ENCODE measurements at regions not wholly inside any gene's neighbourhood (a gene's known extent, or its start where the extent isn't known, plus 50 kb on each side); places are given as distances from the start of the nearest gene placed in this dataset.

DNA sequence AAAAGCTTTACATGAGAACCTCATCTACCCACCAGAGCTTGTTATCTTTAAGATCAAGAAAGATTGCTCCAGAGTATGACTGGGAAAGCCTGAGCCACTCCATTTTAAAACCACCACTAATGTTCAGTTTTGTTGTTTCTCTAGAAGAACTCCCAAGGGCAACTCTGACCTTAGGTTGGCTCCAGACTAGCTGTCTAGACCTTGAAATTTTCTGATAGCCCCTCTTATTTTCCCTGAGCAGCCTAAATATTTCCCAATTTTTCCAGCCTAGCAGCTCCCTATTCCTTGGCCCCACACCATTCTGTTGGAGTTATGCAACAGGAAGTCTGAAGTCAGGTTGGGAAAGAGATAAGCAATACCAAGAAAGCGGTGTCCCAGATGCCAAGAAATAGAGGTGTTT lies 84.6 kb upstream of the TCF21 start:
- TF ChIP-seq, protein P1, sequence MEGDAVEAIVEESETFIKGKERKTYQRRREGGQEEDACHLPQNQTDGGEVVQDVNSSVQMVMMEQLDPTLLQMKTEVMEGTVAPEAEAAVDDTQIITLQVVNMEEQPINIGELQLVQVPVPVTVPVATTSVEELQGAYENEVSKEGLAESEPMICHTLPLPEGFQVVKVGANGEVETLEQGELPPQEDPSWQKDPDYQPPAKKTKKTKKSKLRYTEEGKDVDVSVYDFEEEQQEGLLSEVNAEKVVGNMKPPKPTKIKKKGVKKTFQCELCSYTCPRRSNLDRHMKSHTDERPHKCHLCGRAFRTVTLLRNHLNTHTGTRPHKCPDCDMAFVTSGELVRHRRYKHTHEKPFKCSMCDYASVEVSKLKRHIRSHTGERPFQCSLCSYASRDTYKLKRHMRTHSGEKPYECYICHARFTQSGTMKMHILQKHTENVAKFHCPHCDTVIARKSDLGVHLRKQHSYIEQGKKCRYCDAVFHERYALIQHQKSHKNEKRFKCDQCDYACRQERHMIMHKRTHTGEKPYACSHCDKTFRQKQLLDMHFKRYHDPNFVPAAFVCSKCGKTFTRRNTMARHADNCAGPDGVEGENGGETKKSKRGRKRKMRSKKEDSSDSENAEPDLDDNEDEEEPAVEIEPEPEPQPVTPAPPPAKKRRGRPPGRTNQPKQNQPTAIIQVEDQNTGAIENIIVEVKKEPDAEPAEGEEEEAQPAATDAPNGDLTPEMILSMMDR (IDR thresholded peaks at IDR 0.05 in 2 of 3, conservative IDR thresholded peaks at IDR 0.05 in 1 of 3; ENCODE audit: insufficient read depth in 2 of 3, low read depth in 1 of 3, low read length in 3 of 3) = no peak
- no peak for TF ChIP-seq ZNF354B (CRISPR knock-in tag; IDR thresholded peaks at IDR 0.05)
- no peak for TF ChIP-seq TARDBP (IDR thresholded peaks at IDR 0.05)
- no peak for TF ChIP-seq ZFX (CRISPR knock-in tag; IDR thresholded peaks at IDR 0.05)
- TF ChIP-seq, protein P2, sequence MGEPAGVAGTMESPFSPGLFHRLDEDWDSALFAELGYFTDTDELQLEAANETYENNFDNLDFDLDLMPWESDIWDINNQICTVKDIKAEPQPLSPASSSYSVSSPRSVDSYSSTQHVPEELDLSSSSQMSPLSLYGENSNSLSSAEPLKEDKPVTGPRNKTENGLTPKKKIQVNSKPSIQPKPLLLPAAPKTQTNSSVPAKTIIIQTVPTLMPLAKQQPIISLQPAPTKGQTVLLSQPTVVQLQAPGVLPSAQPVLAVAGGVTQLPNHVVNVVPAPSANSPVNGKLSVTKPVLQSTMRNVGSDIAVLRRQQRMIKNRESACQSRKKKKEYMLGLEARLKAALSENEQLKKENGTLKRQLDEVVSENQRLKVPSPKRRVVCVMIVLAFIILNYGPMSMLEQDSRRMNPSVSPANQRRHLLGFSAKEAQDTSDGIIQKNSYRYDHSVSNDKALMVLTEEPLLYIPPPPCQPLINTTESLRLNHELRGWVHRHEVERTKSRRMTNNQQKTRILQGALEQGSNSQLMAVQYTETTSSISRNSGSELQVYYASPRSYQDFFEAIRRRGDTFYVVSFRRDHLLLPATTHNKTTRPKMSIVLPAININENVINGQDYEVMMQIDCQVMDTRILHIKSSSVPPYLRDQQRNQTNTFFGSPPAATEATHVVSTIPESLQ (CRISPR knock-in tag; IDR thresholded peaks at IDR 0.05) = no peak

Data from K562 (cell line).